Upper lobe of left lung (tissue), 6 donors: ENCODE measurements at regions not wholly inside any gene's neighbourhood (a gene's known extent, or its start where the extent isn't known, plus 50 kb on each side); places are given as distances from the start of the nearest gene placed in this dataset.

ENCODE experiments used
- ATAC-seq, 2 donors: fragments of 200-7000 bp; cut with Tn5 transposase; one replicate each; pipeline ENCODE4 v1.9.1; 2022; ENCODE audit warnings: mild to moderate bottlenecking in 2 of 2, moderate library complexity in 2 of 2; ENCODE audit not compliant: low FRiP score in 2 of 2
- DNase-seq, 2 donors: peaks; one replicate each; pipeline ENCODE4 v3.0.0-alpha.2; 2019 to 2020
- H3K27ac ChIP-seq, 4 donors: fragments of 200-600 bp; sonication (generic); one replicate each; pipeline ENCODE4 v1.5.1; 2016 to 2019
- H3K27me3 ChIP-seq, 4 donors: fragments of 200-600 bp; sonication (generic); one replicate each; pipeline ENCODE4 v1.5.1; 2017 to 2019
- H3K36me3 ChIP-seq, 4 donors: fragments of 200-600 bp; sonication (generic); one replicate each; pipeline ENCODE4 v1.5.1; 2016 to 2019
- H3K4me1 ChIP-seq, 4 donors: fragments of 200-600 bp; sonication (generic); one replicate each; pipeline ENCODE4 v1.5.1; 2018 to 2019
- H3K4me3 ChIP-seq, 4 donors: fragments of 200-600 bp; sonication (generic); one replicate each; pipeline ENCODE4 v1.5.1; 2017 to 2019; ENCODE audit warnings: mild to moderate bottlenecking in 2 of 4, moderate library complexity in 1 of 4
- H3K9me3 ChIP-seq, 4 donors: fragments of 200-600 bp; sonication (generic); one replicate each; pipeline ENCODE4 v1.5.1; 2018 to 2019
- CTCF ChIP-seq, 6 experiments: fragments of 450-650 bp in 4 of 6; fragments of 200-600 bp in 2 of 6; sonication (generic) in 2 of 6; IDR thresholded peaks; one replicate each; pipeline ENCODE4 v1.5.1; 2016 to 2019; ENCODE audit warnings: antibody characterized with exemption in 6 of 6
- EP300 ChIP-seq, 4 donors: sonication (generic); formaldehyde crosslinking; IDR thresholded peaks; one replicate each; pipeline ENCODE4 v1.5.1; 2017; ENCODE audit warnings: antibody characterized with exemption in 4 of 4, control low read depth in 2 of 4
- POLR2A ChIP-seq, 4 donors: fragments of 450-650 bp; IDR thresholded peaks; one replicate each; pipeline ENCODE4 v1.5.1; 2016 to 2017; ENCODE audit warnings: antibody characterized with exemption in 4 of 4, mild to moderate bottlenecking in 2 of 4
- POLR2AphosphoS5 ChIP-seq, 2 donors: sonication (generic); formaldehyde crosslinking; IDR thresholded peaks; one replicate each; pipeline ENCODE4 v1.5.1; 2017; ENCODE audit warnings: antibody characterized with exemption in 2 of 2
- WGBS, 2 donors: methylation state at CpG; one replicate each; pipeline ENCODE4 v1.1.5; 2017 to 2018; 5-methylcytosine and 5-hydroxymethylcytosine counted together
- donor health status: DM: no; HTN: no; CAD: no; lungs with moderate emphysema.
- donor health status: DM: no; HTN: yes; CAD: no; lungs with severe emphysema.

- H3K36me3 ChIP-seq = no peaks in the 10 kb centered on the region
- no peak overlapping the region for H3K4me3 ChIP-seq
- H3K27me3 ChIP-seq = no peaks in the 10 kb centered on the region
- 88 to 91% methylated on average over 7 to 16 of the region's 16 CpGs for WGBS, 2 donors
- no peak for ATAC-seq
- no peak overlapping the region for H3K27ac ChIP-seq
- DNase-seq = peak in 1 of 2 donors; percentile 17
- no peaks in the 10 kb centered on the region for H3K4me1 ChIP-seq
- TF ChIP-seq EP300 (IDR thresholded peaks at IDR 0.05) = no peak
- no peak for TF ChIP-seq CTCF (IDR thresholded peaks at IDR 0.05)
- TF ChIP-seq POLR2AphosphoS5 (IDR thresholded peaks at IDR 0.05) = no peak
- TF ChIP-seq POLR2A (IDR thresholded peaks at IDR 0.05) = no peak
- H3K9me3 ChIP-seq = no peaks in the 10 kb centered on the region
These were observed 167.3 kb upstream of the RTL1 start for GRCh38 chr14:101070540-101071492.

GRCh38 chr14:101071493-101071906 lies 168.0 kb upstream of the RTL1 start:
- H3K27ac ChIP-seq = no peak overlapping the region
- ATAC-seq = no peak
- no peak for TF ChIP-seq EP300 (IDR thresholded peaks at IDR 0.05)
- TF ChIP-seq CTCF (IDR thresholded peaks at IDR 0.05) = no peak
- no peak for TF ChIP-seq POLR2A (IDR thresholded peaks at IDR 0.05)
- no peak for TF ChIP-seq POLR2AphosphoS5 (IDR thresholded peaks at IDR 0.05)
- DNase-seq = peak; percentile 18 to 75
- no peaks in the 10 kb centered on the region for H3K4me1 ChIP-seq
- no peaks in the 10 kb centered on the region for H3K9me3 ChIP-seq
- H3K36me3 ChIP-seq = no peaks in the 10 kb centered on the region
- no peak overlapping the region for H3K4me3 ChIP-seq
- WGBS, 2 donors = 70% methylated on average over 8 to 12 of the region's 12 CpGs
- peaks cover 0 to 3% (median 0%) of the 10 kb centered on the region in 4 donors for H3K27me3 ChIP-seq

GRCh38 chr14:101072070-101072469 lies 168.5 kb upstream of the RTL1 start:
- peaks cover 0 to 9% (median 2%) of the 10 kb centered on the region in 4 donors for H3K27me3 ChIP-seq
- H3K4me1 ChIP-seq = peaks cover 0 to 3% (median under 1%) of the 10 kb centered on the region in 4 donors
- ATAC-seq = no peak
- TF ChIP-seq POLR2A (IDR thresholded peaks at IDR 0.05) (no peak), CTCF (IDR thresholded peaks at IDR 0.05) (no peak), EP300 (IDR thresholded peaks at IDR 0.05) (no peak), POLR2AphosphoS5 (IDR thresholded peaks at IDR 0.05) (no peak)
- no peak for DNase-seq
- H3K27ac ChIP-seq = no peak overlapping the region
- H3K36me3 ChIP-seq = no peaks in the 10 kb centered on the region
- H3K9me3 ChIP-seq = no peaks in the 10 kb centered on the region
- H3K4me3 ChIP-seq = no peak overlapping the region
- 64 to 77% methylated on average over 10 of the region's 10 CpGs for WGBS, 2 donors

GRCh38 chr14:101072531-101072930 lies 169.0 kb upstream of the RTL1 start:
- 80 to 82% methylated on average over 13 to 16 of the region's 16 CpGs for WGBS, 2 donors
- ATAC-seq (no peak), DNase-seq (peak in 1 of 2 donors; percentile 15)
- Histone ChIP-seq H3K4me1 (peaks cover 0 to 7% (median 4%) of the 10 kb centered on the region in 4 donors), H3K27me3 (peaks cover 0 to 14% (median 5%) of the 10 kb centered on the region in 4 donors), H3K36me3 (no peaks in the 10 kb centered on the region), H3K9me3 (no peaks in the 10 kb centered on the region), H3K27ac (no peak overlapping the region), H3K4me3 (no peak overlapping the region)
- no peak for TF ChIP-seq POLR2AphosphoS5 (IDR thresholded peaks at IDR 0.05)
- TF ChIP-seq CTCF (IDR thresholded peaks at IDR 0.05) = no peak
- no peak for TF ChIP-seq EP300 (IDR thresholded peaks at IDR 0.05)
- TF ChIP-seq POLR2A (IDR thresholded peaks at IDR 0.05) = no peak
